Ishikawa (cell line): ENCODE measurements at regions not wholly inside any gene's neighbourhood (a gene's known extent, or its start where the extent isn't known, plus 50 kb on each side); places are given as distances from the start of the nearest gene placed in this dataset.

Experiments used
- CEBPB ChIP-seq: IDR thresholded peaks from 2 replicates; pipeline ENCODE4 v1.6.1; 2012
- CREB1 ChIP-seq: IDR thresholded peaks from 2 replicates; pipeline ENCODE4 v1.6.1; 2012; ENCODE audit warnings: low read depth
- EGR1 ChIP-seq: IDR thresholded peaks from 2 replicates; pipeline ENCODE4 v1.6.1; 2012
- EP300 ChIP-seq: IDR thresholded peaks from 2 replicates; pipeline ENCODE4 v1.6.1; 2012; ENCODE audit warnings: borderline replicate concordance
- NFIC ChIP-seq: IDR thresholded peaks from 2 replicates; pipeline ENCODE4 v1.6.1; 2012
- RAD21 ChIP-seq: IDR thresholded peaks from 2 replicates; pipeline ENCODE4 v1.6.1; 2012; ENCODE audit warnings: low read depth
- TAF1 ChIP-seq: IDR thresholded peaks from 2 replicates; pipeline ENCODE4 v1.6.1; 2012; ENCODE audit warnings: low read depth, mild to moderate bottlenecking
- TCF12 ChIP-seq: IDR thresholded peaks from 2 replicates; pipeline ENCODE4 v1.6.1; 2012; ENCODE audit warnings: low read depth
- YY1 ChIP-seq: IDR thresholded peaks from 2 replicates; pipeline ENCODE4 v1.6.1; 2012; ENCODE audit warnings: low read depth
- ZBTB7A ChIP-seq: IDR thresholded peaks from 2 replicates; pipeline ENCODE4 v1.6.1; 2012; ENCODE audit warnings: low read depth
- TF ChIP-seq, protein P1 (sequence below): IDR thresholded peaks from 2 replicates; pipeline ENCODE4 v1.6.1; 2012
- TF ChIP-seq, protein P2 (sequence below): IDR thresholded peaks from 2 replicates; pipeline ENCODE4 v1.6.1; 2012
- TF ChIP-seq, protein P3 (sequence below): IDR thresholded peaks from 2 replicates; pipeline ENCODE4 v1.6.1; 2012; ENCODE audit warnings: low read depth, mild to moderate bottlenecking

DNA sequence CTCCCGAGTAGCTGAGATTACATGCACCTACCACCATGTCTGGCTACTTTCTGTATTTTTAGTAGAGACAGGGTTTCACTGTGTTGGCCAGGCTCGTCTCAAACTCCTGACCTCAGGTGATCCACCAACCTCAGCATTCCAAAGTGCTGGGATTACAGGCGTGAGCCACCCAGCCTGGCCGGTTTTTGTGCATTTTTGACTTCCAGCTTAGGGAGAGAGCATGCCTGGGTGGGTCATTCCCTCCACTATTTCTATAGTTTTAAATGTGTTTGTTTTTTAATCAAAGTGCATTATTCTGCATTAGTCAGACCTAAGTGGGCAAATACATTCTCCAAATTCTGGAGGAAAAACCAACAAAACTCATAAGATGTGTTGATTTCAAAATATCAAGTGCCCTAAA is 207.4 kb upstream of the NRIP1 start:
- no peak for TF ChIP-seq RAD21
- no peak for TF ChIP-seq EP300
- TF ChIP-seq, protein P1, sequence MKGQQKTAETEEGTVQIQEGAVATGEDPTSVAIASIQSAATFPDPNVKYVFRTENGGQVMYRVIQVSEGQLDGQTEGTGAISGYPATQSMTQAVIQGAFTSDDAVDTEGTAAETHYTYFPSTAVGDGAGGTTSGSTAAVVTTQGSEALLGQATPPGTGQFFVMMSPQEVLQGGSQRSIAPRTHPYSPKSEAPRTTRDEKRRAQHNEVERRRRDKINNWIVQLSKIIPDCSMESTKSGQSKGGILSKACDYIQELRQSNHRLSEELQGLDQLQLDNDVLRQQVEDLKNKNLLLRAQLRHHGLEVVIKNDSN, result no peak
- no peak for TF ChIP-seq TCF12
- TF ChIP-seq NFIC, result no peak
- TF ChIP-seq CREB1, result no peak
- TF ChIP-seq CEBPB, result no peak
- TF ChIP-seq, protein P2, sequence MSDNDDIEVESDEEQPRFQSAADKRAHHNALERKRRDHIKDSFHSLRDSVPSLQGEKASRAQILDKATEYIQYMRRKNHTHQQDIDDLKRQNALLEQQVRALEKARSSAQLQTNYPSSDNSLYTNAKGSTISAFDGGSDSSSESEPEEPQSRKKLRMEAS, result no peak
- TF ChIP-seq, protein P3, sequence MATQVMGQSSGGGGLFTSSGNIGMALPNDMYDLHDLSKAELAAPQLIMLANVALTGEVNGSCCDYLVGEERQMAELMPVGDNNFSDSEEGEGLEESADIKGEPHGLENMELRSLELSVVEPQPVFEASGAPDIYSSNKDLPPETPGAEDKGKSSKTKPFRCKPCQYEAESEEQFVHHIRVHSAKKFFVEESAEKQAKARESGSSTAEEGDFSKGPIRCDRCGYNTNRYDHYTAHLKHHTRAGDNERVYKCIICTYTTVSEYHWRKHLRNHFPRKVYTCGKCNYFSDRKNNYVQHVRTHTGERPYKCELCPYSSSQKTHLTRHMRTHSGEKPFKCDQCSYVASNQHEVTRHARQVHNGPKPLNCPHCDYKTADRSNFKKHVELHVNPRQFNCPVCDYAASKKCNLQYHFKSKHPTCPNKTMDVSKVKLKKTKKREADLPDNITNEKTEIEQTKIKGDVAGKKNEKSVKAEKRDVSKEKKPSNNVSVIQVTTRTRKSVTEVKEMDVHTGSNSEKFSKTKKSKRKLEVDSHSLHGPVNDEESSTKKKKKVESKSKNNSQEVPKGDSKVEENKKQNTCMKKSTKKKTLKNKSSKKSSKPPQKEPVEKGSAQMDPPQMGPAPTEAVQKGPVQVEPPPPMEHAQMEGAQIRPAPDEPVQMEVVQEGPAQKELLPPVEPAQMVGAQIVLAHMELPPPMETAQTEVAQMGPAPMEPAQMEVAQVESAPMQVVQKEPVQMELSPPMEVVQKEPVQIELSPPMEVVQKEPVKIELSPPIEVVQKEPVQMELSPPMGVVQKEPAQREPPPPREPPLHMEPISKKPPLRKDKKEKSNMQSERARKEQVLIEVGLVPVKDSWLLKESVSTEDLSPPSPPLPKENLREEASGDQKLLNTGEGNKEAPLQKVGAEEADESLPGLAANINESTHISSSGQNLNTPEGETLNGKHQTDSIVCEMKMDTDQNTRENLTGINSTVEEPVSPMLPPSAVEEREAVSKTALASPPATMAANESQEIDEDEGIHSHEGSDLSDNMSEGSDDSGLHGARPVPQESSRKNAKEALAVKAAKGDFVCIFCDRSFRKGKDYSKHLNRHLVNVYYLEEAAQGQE, result no peak
- TF ChIP-seq EGR1, result no peak
- no peak for TF ChIP-seq YY1
- no peak for TF ChIP-seq ZBTB7A
- TF ChIP-seq TAF1, result no peak
